ENCODE measurements at regions not wholly inside any gene's neighbourhood (a gene's known extent, or its start where the extent isn't known, plus 50 kb on each side); places are given as distances from the start of the nearest gene placed in this dataset.
"Not testable (repeated sequence)": the region's sequence is repeated elsewhere in the genome, so short reads cannot be mapped to it uniquely, and the experiment has no call there.

DNA sequence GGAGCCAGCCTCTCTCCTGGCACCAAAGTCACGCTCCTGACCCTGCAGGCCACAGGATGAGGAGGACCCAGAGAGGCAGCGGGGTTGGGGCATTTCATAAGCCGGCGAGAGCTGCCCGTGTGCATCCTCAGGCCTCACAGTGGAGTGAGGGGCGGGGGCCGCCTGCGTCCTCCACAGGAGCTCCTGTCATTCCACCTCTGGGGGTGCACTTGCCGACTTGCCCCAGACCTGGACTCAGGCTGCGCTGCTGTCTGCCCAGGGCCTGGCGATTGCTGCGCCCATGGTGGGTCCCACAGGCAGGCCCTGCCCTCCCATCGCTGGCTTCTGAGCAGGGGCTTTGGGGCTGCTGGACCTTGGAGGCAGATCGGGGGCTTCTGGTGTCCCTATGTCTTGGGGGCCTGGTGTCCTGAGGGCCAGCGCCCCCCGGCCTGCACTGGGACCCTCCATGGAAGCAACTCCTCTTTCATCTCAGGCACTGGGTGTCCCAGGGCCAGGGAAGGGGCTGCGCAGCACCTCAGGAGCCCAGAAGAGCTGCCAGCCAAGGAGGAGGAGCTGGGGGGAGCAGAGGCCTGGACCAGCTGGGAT is 184.0 kb downstream of the GOLGA6L6 start:
- TF ChIP-seq, protein P1, sequence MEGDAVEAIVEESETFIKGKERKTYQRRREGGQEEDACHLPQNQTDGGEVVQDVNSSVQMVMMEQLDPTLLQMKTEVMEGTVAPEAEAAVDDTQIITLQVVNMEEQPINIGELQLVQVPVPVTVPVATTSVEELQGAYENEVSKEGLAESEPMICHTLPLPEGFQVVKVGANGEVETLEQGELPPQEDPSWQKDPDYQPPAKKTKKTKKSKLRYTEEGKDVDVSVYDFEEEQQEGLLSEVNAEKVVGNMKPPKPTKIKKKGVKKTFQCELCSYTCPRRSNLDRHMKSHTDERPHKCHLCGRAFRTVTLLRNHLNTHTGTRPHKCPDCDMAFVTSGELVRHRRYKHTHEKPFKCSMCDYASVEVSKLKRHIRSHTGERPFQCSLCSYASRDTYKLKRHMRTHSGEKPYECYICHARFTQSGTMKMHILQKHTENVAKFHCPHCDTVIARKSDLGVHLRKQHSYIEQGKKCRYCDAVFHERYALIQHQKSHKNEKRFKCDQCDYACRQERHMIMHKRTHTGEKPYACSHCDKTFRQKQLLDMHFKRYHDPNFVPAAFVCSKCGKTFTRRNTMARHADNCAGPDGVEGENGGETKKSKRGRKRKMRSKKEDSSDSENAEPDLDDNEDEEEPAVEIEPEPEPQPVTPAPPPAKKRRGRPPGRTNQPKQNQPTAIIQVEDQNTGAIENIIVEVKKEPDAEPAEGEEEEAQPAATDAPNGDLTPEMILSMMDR (IDR thresholded peaks at IDR 0.05), result no peak

DNA sequence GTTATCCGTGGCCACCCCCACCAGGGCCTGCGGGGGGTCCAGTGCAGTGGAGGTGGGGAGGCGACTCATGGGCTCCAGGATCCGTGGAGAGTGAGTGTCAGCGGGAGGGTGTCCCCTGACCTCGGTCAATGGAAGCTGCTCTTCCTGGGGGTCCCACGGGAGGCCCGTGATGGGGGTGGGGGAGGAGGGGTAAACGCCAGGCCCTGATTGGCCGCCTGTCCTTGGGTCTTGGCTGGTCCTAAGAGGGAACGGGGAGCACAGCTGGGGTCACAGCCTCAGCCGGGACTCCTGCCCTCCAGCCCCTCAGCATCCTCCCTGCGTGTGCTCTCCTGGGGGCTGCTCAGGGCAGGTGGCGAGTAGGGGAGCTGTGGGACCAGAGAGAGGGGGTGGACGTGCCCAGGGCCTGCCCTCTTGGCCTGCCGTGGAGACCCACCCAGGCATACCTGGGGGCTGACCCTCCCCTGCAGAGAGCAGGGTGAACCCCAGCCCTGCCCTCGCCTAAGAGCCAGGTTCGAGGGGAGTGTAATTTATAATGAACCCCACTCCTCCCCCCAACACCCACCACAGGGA is 184.6 kb downstream of the GOLGA6L6 start:
- TF ChIP-seq, protein P1 (IDR thresholded peaks at IDR 0.05), result no peak
- Histone ChIP-seq H3K27ac (no peak overlapping the region), H3K27me3 (ENCODE audit: control insufficient read depth, insufficient read depth, low read length) (no peaks in the 10 kb centered on the region), H3K79me2 (no peaks in the 10 kb centered on the region), H2AFZ (no peak overlapping the region), H3K4me1 (no peaks in the 10 kb centered on the region), H3K4me3 (ENCODE audit: low read depth, low read length) (no peak overlapping the region), H3K36me3 (ENCODE audit: control insufficient read depth, insufficient read depth, low read length) (no peaks in the 10 kb centered on the region), H3K9me3 (ENCODE audit: control insufficient read depth, low read length) (no peaks in the 10 kb centered on the region), H3K4me2 (ENCODE audit: low read length) (no peak overlapping the region), H3K9ac (no peak overlapping the region)

More for the DNA sequence above, 184.0 kb downstream of the GOLGA6L6 start:
- Histone ChIP-seq H3K9ac (no peak overlapping the region), H3K4me1 (no peaks in the 10 kb centered on the region), H3K79me2 (no peaks in the 10 kb centered on the region), H3K4me3 (ENCODE audit: low read depth, low read length) (no peak overlapping the region), H3K4me2 (ENCODE audit: low read length) (no peak overlapping the region), H3K36me3 (ENCODE audit: control insufficient read depth, insufficient read depth, low read length) (no peaks in the 10 kb centered on the region), H2AFZ (no peak overlapping the region), H3K27ac (no peak overlapping the region), H3K9me3 (ENCODE audit: control insufficient read depth, low read length) (no peaks in the 10 kb centered on the region), H3K27me3 (ENCODE audit: control insufficient read depth, insufficient read depth, low read length) (no peaks in the 10 kb centered on the region)

- TF ChIP-seq, protein P1 (IDR thresholded peaks at IDR 0.05), result peak; percentile 36
- Histone ChIP-seq H2AFZ (no peak overlapping the region), H3K36me3 (ENCODE audit: control insufficient read depth, insufficient read depth, low read length) (no peaks in the 10 kb centered on the region), H3K9ac (no peak overlapping the region), H3K4me1 (no peaks in the 10 kb centered on the region), H3K27me3 (ENCODE audit: control insufficient read depth, insufficient read depth, low read length) (no peaks in the 10 kb centered on the region), H3K27ac (no peak overlapping the region), H3K4me2 (ENCODE audit: low read length) (no peak overlapping the region), H3K4me3 (ENCODE audit: low read depth, low read length) (no peak overlapping the region), H3K9me3 (ENCODE audit: control insufficient read depth, low read length) (no peaks in the 10 kb centered on the region), H3K79me2 (no peaks in the 10 kb centered on the region)
Observed at GRCh38 chr15:20356444-20356910, 185.1 kb downstream of the GOLGA6L6 start.

DNA sequence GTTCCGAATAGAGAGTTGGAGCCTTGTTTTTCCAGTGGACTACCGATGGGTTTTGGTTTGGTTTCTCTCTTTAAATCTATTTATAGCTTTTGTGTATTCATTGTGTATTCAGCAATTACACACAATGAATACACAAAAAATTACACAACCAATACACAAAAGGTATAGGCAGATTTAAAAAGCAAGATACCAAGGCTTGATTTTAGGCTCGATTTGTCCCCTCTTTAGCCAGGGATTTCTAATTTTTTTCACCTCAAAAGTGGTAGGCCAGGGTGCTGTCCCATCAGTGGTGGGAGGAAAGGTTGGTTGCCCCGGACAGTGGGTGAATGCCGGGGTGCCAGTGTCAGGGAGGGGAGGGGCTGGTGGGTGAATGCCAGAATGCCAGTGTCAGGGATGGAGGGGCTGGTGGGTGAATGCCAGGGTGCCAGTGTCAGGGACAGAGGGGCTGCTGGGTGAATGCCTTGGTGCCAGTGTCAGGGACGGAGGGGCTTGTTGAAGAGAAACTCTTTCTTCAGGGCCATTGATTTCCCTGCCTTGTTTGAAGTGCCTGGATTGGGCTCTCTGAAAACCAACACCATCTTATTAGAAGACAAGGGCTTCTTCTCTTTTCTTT is 186.2 kb downstream of the GOLGA6L6 start:
- H3K36me3 ChIP-seq (ENCODE audit: control insufficient read depth, insufficient read depth, low read length), result no peaks in the 10 kb centered on the region
- no peaks in the 10 kb centered on the region for H3K9me3 ChIP-seq (ENCODE audit: control insufficient read depth, low read length)
- H2AFZ ChIP-seq, result no peak overlapping the region
- H3K27ac ChIP-seq, result no peak overlapping the region
- no peaks in the 10 kb centered on the region for H3K27me3 ChIP-seq (ENCODE audit: control insufficient read depth, insufficient read depth, low read length)
- H3K4me2 ChIP-seq (ENCODE audit: low read length), result no peak overlapping the region
- no peaks in the 10 kb centered on the region for H3K79me2 ChIP-seq
- TF ChIP-seq, protein P1 (IDR thresholded peaks at IDR 0.05), result no peak
- no peaks in the 10 kb centered on the region for H3K4me1 ChIP-seq
- no peak overlapping the region for H3K9ac ChIP-seq
- H3K4me3 ChIP-seq (ENCODE audit: low read depth, low read length), result no peak overlapping the region

DNA sequence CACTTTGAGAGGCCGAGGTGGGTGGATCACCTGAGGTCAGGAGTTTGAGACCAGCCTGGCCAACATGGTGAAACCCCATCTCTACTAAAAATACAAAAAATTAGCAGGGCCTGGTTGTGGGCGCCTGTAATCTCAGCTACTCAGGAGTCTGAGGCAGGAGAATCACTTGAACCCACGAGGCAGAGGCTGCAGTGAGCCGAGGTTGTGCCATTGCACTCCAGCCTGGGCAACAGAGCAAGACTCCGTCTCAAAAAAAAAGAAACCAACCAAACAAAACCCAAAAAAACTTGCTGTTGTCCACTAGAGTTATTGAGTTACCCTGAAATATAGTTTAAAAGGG is 186.7 kb downstream of the GOLGA6L6 start:
- not testable (repeated sequence) for H3K27me3 ChIP-seq (ENCODE audit: control insufficient read depth, insufficient read depth, low read length); H3K79me2 ChIP-seq; H2AFZ ChIP-seq; H3K4me3 ChIP-seq (ENCODE audit: low read depth, low read length); H3K9me3 ChIP-seq (ENCODE audit: control insufficient read depth, low read length); H3K9ac ChIP-seq; H3K36me3 ChIP-seq (ENCODE audit: control insufficient read depth, insufficient read depth, low read length); H3K27ac ChIP-seq; H3K4me1 ChIP-seq; H3K4me2 ChIP-seq (ENCODE audit: low read length)
